NCI-H345 treated with DMSO at 0.1 percent for 48 hours (cell line): ENCODE measurements at regions not wholly inside any gene's neighbourhood (a gene's known extent, or its start where the extent isn't known, plus 50 kb on each side); places are given as distances from the start of the nearest gene placed in this dataset.

Experiments used
- DNase-seq: peaks from one replicate; lab custom pipeline; 2025; ENCODE audit not compliant: unreplicated experiment; lab: John Stamatoyannopoulos, UW

- DNase-seq: no peak
These were observed 266.4 kb downstream of the MRTFB start for GRCh38 chr16:14337303-14338191.

DNA sequence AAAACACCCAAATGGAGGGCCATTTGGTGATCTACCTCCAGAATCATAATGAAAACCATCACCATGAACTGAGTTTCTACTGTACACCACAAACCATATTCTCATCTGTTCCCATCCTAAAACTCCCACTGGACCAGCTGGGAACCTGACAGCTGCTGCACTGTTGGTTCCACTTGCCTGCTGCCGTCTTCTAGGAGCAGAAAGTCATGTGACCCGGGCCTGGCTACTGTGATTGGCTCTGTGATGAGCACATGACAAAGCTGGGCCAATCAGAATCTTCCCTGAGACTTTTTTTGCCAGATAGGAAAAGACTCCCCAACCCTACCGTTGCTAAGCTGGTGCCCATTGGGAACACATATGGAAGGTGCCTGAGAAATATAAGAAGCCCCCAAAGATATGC, 264.2 kb downstream of the MRTFB start:
- DNase-seq: no peak

DNA sequence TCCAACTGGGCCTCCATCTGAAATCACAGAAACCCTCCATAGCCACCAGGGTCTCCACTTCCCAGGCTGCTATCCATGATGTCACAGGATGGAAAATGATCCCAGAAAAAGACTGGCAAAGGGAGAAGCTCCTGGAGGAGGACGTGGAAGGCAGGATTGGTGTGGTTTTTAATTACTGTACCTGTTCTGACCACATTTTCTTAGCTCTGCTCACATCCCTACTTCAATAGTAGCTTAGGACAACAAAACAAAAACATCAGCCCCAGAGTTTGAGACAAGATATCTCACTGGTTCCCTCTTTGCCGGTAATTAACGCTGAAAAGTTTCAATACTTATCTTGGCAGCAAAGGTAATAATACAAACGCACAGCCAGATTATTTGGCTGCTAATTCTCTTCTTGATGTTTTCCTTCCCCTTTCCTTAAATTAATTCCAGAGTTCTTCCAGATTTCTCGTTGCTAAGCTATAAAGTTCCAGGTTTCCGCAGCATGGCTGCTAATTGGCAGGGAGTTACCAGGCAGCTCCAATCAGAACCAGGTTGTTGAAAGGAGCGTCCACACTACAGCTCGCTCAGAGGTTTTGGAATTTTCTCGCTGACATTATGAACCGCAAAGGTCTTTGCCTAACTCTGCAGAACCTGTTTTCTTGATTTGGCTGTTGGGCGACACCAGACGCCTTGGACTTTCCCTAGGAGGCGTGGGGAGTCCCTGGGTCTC, 263.4 kb downstream of the MRTFB start:
- DNase-seq: no peak

DNA sequence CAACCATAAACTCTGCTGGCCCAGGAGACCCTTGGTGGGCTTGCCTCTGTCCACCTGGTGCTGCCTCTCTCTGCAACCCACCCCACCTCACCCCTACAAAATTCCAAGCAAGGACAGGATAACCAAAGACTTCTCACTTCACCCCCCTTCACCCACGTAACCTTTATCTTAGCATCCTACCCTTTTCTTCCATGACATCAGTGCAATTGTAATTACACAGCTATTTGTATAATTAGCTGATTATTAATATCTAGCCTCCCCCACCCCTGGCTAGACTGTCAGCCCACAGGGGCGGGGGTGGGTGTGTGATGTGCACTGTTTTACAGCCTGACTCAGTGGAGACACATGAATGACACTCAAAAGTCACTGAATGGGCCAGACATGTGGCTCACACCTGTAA, 262.2 kb downstream of the MRTFB start:
- no peak for DNase-seq

DNA sequence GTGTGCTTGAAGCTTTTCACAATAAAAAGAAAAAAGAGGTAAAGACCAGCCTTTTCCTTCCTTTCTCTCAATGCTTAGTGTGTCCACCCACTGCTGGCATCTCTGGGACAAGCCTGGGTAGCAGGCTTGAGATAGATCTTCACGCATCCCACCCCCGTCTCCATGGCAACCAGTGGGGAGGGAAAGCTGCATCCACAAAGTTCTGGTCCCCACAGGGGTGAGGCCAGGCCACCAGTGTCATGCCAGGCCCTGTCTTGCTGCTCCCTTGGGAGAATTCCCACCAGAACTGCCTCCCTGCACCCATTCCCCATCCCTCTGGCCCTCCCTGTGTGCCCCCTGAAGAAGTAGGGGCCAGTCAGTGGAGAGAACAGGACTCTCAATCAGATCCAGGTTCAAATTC, 259.9 kb downstream of the MRTFB start:
- no peak for DNase-seq

- no peak for DNase-seq
These were observed 258.7 kb downstream of the MRTFB start for GRCh38 chr16:14329727-14330350.

DNA sequence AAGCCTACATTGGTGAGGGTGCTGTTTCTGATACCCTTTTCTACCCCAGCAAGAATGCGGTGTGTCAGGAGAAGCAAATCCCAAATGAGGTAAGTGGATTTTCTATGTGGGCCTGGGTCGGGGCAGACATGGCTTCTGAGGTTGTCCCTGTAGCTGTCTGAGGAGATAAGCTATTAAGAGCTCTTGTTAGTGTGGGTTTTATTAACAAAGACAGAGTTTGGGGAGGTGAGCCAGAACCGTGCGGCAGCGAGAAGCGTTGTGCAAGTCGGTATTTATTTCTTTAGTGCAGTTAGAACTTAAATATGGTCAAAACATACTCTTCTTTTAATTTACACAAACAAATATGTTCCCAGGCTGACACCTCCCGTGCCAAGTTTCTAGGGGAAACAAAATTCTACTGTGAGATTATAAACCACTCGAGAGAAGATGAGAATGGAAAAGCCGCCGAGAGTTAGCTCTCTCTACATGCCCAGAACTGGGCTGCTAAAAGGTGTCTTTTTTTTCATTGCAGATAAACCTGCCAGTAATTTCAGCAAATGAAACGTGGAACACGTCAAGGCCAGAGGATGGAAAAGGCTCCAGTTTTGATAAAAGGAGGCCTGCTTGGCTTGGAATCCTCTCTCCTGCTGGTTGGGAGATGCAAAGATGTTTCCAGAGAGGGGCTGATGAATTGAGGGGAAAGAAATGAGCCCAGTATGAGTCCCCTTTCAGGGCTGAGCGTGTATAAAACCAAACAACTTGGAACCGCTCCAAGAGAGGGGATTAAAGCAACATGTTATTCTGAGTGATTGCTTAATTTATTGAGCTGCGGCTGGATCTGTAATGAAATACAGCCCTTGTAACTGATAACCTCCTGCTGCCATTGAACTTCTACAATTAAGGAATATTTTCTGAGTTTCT, 254.6 kb downstream of the MRTFB start:
- peak; percentile 87 for DNase-seq

- DNase-seq: no peak
These were observed 253.5 kb downstream of the MRTFB start for GRCh38 chr16:14324581-14324980.

DNA sequence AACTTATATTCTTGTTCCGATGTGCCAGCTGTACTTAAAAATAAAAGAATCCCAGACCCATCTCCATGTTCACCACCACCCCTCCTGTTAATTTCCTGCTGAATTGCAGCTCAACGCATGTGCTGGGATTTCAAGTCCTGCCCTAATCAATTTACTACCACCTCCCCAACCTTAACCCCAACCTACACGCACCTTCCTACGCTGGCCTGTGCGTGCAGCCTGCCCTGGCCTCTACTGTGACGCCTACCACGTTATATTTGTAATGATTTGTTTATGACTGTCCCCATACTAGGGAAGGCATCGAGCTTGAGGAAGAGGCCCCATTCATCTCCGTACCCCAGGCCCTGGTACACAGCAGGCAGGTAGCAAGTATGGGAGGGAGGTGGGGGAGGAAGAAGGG, 251.1 kb downstream of the MRTFB start:
- no peak for DNase-seq

DNA sequence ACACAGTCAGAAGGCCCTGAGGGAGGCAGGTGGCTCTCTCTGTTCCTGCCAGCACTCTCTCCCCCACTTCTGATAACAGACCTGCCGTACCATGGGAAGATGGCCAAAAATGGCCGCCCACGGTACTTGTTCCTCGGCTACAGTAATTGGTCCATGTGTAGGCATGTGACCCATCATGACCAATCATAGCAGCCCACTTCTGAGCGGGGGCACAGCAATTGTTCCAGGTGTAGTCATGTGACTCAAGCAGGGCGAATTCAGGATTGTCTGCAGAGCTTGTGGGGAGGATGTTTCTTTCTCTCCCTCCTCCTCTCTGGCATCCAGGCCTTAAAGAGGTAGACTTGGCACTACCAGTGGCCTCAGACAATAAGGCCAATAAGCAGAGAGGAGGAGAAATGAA, 250.4 kb downstream of the MRTFB start:
- DNase-seq: no peak

GRCh38 chr16:14320406-14320805, 249.3 kb downstream of the MRTFB start:
- DNase-seq: no peak
